Fibroblast of skin of abdomen (primary cell): ENCODE measurements at regions not wholly inside any gene's neighbourhood (a gene's known extent, or its start where the extent isn't known, plus 50 kb on each side); places are given as distances from the start of the nearest gene placed in this dataset.
A peak's percentile ranks its signal among the peaks of the same experiment; 100 is the strongest.

Experiments used
- DNase-seq: peaks from one replicate; pipeline ENCODE4 v3.0.0-alpha.2; 2013

- no peak for DNase-seq
Measured at GRCh38 chr7:45235905-45236304, 78.3 kb downstream of the RAMP3 start.

DNA sequence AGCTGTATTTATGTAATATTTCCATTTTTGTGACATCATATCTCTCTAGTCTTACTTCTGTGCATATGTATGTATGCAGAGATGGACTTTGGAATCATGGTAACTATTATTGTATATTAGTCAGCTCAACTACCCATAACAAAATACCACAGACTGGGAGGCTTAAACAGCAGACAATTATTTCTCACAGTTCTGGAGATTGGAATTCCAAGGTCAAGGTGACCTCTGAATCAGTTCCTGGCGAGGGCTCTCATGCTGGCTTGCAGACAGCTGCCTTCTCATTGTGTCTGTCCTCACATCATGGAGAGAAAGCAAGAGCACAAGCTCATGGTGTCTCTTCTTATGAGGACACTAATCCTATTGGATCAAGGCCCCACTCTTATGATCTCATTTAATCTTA is 79.1 kb downstream of the RAMP3 start:
- DNase-seq = peak; percentile 23

GRCh38 chr7:45237788-45238461 is 80.3 kb downstream of the RAMP3 start:
- no peak for DNase-seq

DNA sequence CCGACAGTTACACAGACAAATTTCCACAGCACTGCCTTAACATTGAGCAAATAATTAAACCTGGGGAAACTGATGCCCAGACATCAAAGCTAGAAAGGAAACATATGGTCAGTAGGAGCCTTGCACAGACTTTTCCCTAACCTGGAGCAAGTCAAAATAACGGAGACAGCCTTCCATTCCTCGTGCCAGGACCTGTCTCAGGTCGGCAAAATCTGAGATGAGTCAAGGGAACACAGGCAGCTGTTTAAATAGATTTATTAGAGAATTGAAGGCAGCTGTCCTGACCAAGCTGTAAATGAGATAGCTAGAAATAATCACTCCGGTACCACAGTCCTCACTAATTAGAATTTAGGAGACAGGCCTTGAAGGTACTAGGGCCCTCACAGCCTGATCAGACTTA is 81.2 kb downstream of the RAMP3 start:
- DNase-seq = no peak

DNA sequence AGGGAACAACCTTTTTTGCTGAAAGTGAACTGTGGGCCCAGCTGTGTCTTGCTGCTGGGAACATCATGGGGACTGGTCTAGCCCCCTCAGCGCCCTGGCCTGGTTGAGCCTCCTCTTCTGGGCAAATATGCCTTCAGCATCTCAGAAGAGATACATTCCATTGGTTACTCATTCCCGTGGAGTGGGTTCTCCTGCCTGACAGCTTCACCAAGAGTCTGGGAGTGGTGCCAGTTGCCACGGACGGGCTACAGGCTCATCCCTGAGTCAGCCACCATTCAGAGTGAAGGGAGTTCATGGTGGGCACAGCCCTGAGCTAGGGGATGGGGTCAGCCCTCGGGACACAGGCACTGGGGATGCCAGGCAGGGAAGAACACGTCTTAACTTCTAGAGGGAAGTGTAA is 81.9 kb downstream of the RAMP3 start:
- peak; percentile 70 for DNase-seq

DNA sequence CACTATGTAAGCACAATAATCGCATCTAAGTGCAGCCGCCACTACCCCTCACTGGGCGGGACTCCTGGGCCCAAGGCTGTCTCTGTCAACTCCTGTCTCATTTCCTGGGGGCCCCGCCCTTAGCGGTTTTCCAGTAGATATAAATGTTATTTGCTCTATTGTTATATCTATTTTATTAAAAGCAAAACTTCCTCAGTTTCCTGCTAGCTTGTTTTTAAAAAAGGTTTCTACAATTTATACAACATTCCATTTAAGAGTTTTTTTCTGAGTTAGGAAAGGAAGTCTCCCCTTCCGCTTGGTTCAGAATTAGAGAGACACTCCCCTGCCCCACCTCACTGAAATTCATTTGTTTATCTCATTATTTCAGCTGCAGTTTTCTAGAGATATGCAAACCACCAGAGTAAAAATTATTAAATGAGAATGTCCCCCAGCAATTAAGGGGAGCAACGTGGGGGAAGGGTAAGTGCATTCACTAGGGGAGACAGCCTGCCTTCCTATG is 82.7 kb downstream of the RAMP3 start:
- no peak for DNase-seq

GRCh38 chr7:45240926-45241325 is 83.3 kb downstream of the RAMP3 start:
- DNase-seq = no peak

DNA sequence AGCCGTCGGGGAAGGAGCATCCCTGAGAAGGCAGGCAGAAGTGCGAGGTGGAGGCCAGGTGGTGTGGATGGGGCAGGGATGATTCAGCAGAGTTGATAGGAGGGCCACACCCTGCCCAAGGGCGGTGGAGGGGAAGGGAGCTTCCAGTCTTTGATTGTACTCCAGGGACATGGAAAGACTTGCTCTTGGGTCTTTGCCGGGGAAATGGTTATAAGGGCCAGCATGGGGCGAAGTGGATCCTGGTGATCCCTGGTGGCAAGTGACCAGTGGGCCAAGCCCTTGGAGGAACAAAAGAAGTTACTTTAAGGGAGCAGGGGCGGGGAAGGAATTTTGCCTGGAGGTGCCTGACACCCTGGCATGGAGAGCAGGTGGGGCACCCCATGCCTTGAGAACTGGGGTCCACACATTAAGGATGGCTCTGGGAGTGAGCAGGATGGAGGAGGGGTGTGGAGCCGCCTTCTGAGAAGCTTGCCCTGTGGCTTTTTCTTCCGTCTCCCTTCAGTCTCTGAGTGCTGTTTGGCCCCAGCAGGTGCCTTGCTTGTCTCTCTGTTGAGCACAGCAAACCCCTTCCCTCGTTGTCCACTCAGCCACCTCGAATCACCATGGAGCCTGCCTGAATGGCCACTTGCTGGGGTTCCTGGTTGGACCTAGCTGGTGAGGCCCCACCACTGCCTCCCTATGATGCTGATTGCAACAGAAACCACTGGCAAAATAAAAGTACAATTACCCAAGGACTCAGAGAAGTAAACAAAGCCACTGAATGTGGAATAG is 83.9 kb downstream of the RAMP3 start:
- DNase-seq = no peak

DNA sequence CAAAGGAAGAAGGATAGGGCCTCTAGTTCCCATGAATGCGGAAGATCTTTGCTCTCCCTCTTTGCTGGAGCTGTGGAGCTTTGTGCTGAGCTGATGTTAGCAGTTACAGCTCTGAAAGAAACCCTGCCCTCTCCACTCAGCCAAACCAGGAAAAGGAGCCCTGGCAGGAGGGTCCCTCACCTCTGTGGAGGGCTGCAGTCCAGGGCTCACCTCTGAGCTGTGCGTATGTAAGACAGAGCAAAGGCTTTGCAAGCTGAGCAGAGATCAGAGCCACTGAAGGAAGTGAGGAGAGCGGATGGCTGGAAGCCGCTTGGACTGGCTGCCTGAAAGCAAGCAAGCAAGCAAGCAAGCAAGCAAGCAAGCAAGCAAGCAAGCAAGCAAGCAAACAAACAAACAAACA is 84.7 kb downstream of the RAMP3 start:
- DNase-seq = no peak

GRCh38 chr7:45242698-45243097 is 85.1 kb downstream of the RAMP3 start:
- no peak for DNase-seq

DNA sequence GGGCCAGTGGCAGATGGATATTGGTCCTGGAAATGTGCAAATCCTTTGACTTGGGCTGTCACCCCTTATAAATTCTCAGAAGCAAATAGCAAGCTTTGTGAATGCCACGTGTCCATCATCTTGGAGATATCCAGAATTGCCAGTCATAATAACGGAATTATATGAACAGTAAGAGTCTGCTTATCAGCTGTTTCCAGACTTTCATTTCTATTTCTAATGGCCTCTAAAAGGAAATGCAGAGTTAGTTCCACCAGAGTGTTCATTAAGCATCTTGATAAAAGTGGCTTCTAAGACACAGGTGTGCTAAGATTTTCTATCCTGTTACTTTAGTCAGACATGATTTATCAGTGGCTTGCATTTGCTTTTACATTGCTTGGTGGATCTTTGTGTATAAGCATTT is 87.4 kb downstream of the RAMP3 start:
- no peak for DNase-seq

GRCh38 chr7:45246339-45246738 is 88.7 kb downstream of the RAMP3 start:
- no peak for DNase-seq

GRCh38 chr7:45252248-45252647 is 94.7 kb downstream of the RAMP3 start:
- no peak for DNase-seq

GRCh38 chr7:45252857-45253256 is 95.3 kb downstream of the RAMP3 start:
- no peak for DNase-seq

DNA sequence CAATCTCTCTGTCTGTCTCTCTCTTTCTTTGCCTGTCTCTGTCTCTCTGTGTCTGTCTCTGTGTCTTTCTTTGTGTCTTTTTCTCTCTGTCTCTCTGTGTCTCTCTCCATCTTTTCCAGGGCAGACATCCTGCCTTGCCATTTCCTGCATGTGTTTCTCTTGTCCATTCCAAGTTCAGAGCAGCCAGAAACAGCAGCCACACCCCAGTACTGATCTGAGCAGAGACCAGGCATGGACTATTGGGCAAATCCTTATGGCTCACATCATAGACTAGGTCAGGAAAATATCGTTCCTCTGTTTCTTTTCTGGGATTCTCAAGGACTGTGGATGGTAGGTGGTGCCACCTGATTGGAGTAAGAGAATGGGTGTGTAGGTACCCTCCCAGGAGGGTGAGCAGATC is 95.8 kb downstream of the RAMP3 start:
- no peak for DNase-seq

GRCh38 chr7:45255187-45255586 is 97.6 kb downstream of the RAMP3 start:
- no peak for DNase-seq

DNA sequence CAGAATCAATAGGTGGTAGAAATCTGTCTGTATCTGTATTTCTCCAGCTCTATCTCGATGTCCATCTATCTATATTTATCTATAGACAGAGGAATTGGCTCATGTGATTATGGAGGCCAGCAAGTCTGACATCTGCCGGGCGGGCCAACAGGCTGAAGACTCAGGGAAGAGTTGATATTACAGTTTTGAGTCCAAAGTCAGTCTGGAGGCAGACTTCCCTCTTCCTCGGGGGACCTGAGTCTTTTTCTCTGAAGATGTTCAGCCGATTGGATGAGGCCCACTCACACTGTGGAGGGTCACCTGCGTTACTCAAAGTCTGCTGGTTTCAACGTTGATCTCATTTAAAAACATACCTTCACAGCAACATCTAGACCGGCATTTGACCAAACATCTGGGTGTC is 98.7 kb downstream of the RAMP3 start:
- DNase-seq = no peak

- DNase-seq = no peak
Measured at GRCh38 chr7:45256775-45257174, 99.2 kb downstream of the RAMP3 start.

GRCh38 chr7:45257284-45257683 is 99.7 kb downstream of the RAMP3 start:
- DNase-seq = no peak

GRCh38 chr7:45258533-45259226 is 101.1 kb downstream of the RAMP3 start:
- no peak for DNase-seq

- DNase-seq = no peak
Measured at GRCh38 chr7:45259227-45259596, 101.6 kb downstream of the RAMP3 start.

GRCh38 chr7:45259966-45260646 is 102.5 kb downstream of the RAMP3 start:
- peak; percentile 5 for DNase-seq

DNA sequence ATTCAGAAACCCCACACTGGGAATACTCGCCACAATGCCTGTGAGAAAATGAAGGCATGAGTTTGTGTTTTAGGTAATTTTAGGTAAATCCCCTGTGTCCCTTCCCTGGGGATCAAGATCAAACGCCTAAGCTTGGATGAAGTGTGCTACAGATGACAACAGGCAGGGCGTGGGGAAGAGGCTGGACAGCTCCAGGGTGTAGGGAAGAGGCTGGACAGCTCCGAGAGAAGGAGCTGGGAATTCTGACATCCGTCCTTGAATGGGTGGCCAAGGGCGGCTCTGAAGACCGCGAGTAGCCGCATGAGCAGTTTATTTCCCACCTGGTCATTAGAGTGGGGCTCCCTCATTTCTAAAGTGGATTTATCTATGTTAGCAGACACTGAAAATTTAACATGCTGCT is 109.7 kb downstream of the RAMP3 start:
- no peak for DNase-seq
